Esophagus squamous epithelium (tissue), 5 donors: ENCODE measurements at regions not wholly inside any gene's neighbourhood (a gene's known extent, or its start where the extent isn't known, plus 50 kb on each side); places are given as distances from the start of the nearest gene placed in this dataset.

ENCODE experiments used
- DNase-seq: peaks from one replicate; lab custom pipeline; 2025; lab: John Stamatoyannopoulos, UW
- H3K27ac ChIP-seq, 4 donors: fragments of 200-600 bp; sonication (generic); one replicate each; pipeline ENCODE4 v1.5.1; 2016 to 2019; ENCODE audit warnings: mild to moderate bottlenecking in 1 of 4
- H3K27me3 ChIP-seq, 4 donors: fragments of 200-600 bp; sonication (generic); 1 replicate in 3 of 4; 2 replicates in 1 of 4; pipeline versions ENCODE4 v1.5.1 to v1.6.0; 2017 to 2021; ENCODE audit warnings: antibody characterized with exemption in 1 of 4
- H3K36me3 ChIP-seq, 3 donors: fragments of 200-600 bp; sonication (generic); one replicate each; pipeline ENCODE4 v1.5.1; 2016 to 2019
- H3K4me1 ChIP-seq, 3 donors: fragments of 200-600 bp; sonication (generic); one replicate each; pipeline ENCODE4 v1.5.1; 2017 to 2019
- H3K4me3 ChIP-seq, 4 donors: fragments of 200-600 bp; sonication (generic); 1 replicate in 3 of 4; 2 replicates in 1 of 4; pipeline ENCODE4 v1.5.1; 2016 to 2019; ENCODE audit warnings: mild to moderate bottlenecking in 2 of 4, moderate library complexity in 1 of 4
- H3K9me3 ChIP-seq, 3 donors: fragments of 200-600 bp; sonication (generic); one replicate each; pipeline ENCODE4 v1.5.1; 2016 to 2019
- POLR2A ChIP-seq, 4 donors: fragments of 450-650 bp; IDR thresholded peaks; one replicate each; pipeline ENCODE4 v1.6.1; 2017; ENCODE audit warnings: antibody characterized with exemption in 4 of 4, mild to moderate bottlenecking in 4 of 4, moderate library complexity in 3 of 4
- WGBS, 2 donors: methylation state at CpG; one replicate each; pipeline ENCODE4 v1.1.5; 2018; 5-methylcytosine and 5-hydroxymethylcytosine counted together
- intact Hi-C: fragments of 100-400 bp; cut with DNase I; formaldehyde crosslinking; loops from one replicate; pipeline ENCODE4 v1.15.0; 2022
- TF ChIP-seq, protein P1 (sequence below), 6 experiments: fragments of 450-650 bp in 4 of 6; fragments of 200-600 bp in 2 of 6; sonication (generic) in 2 of 6; IDR thresholded peaks; one replicate each; pipeline ENCODE4 v1.5.1; 2016 to 2019; ENCODE audit warnings: antibody characterized with exemption in 6 of 6, mild to moderate bottlenecking in 4 of 6, moderate library complexity in 4 of 6
- donor health status: DM: yes; HTN: yes; CAD: no.

DNA sequence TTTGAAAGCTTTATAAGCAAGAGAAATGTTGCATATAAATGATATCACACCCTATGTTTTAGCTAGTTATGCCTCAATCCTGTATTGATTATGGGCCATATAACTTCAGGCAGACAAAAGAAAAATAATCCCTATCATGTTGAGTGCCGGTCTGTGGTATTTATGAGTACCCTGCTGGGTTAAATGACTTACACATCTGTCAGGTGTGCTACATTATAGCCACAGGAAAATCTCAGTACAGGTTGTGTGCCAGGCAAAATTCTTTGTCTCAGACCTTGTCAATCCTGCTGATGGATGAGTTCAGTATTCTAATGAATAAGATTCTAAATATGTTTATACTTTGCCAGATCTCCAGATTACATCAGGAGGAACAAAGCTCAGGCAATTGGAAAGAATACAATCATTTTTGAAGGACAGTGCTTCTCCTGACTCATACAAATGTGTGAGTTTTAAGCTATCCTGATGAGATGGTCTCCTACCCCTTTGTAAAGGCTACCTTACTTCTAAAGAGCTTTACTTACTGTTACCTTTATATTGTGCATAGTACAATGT lies 109.8 kb upstream of the FOXG1 start:
- no peak overlapping the region for H3K27ac ChIP-seq
- H3K4me3 ChIP-seq = no peak overlapping the region
- WGBS, 2 donors = 40 to 50% methylated on average over 1 of the region's 1 CpG
- no peaks in the 10 kb centered on the region for H3K9me3 ChIP-seq
- no peak for DNase-seq
- peaks cover 0 to 7% (median 0%) of the 10 kb centered on the region in 3 donors for H3K4me1 ChIP-seq
- H3K36me3 ChIP-seq = no peaks in the 10 kb centered on the region
- intact Hi-C loops = no loop called here
- H3K27me3 ChIP-seq = no peaks in the 10 kb centered on the region
- TF ChIP-seq POLR2A (IDR thresholded peaks at IDR 0.05) = no peak
- TF ChIP-seq, protein P1, sequence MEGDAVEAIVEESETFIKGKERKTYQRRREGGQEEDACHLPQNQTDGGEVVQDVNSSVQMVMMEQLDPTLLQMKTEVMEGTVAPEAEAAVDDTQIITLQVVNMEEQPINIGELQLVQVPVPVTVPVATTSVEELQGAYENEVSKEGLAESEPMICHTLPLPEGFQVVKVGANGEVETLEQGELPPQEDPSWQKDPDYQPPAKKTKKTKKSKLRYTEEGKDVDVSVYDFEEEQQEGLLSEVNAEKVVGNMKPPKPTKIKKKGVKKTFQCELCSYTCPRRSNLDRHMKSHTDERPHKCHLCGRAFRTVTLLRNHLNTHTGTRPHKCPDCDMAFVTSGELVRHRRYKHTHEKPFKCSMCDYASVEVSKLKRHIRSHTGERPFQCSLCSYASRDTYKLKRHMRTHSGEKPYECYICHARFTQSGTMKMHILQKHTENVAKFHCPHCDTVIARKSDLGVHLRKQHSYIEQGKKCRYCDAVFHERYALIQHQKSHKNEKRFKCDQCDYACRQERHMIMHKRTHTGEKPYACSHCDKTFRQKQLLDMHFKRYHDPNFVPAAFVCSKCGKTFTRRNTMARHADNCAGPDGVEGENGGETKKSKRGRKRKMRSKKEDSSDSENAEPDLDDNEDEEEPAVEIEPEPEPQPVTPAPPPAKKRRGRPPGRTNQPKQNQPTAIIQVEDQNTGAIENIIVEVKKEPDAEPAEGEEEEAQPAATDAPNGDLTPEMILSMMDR (IDR thresholded peaks at IDR 0.05) = no peak

DNA sequence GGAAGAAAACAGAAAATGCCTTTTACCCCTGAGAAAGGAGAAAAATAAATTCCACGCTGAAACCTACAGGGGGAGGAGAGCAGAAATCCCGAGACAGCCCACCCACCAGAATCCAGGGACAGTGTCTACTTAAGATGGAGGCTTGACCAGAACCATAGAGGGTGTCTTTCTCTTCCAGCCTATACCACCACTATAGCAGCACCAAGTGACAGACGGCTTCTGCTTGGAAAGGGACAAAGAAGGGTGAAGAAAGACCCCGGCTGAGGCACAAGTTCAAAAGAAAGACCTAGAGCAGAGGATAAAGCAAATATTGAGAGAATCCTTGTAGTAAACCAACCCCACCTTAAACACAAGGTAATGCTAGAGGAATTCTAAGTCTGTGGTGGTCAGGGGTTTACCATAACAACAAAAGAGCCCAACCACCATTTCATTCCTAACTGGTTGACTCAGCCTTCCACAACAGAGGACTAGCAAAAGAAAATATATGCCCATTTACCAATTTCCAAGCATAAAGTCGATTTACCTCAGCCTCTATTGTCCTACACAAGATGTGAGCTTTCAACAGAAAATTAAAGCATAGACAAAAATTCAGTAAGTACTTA lies 105.3 kb upstream of the FOXG1 start:
- no peaks in the 10 kb centered on the region for H3K36me3 ChIP-seq
- DNase-seq = no peak
- no peak overlapping the region for H3K27ac ChIP-seq
- H3K4me1 ChIP-seq = no peaks in the 10 kb centered on the region
- 38 to 47% methylated on average over 5 of the region's 5 CpGs for WGBS, 2 donors
- H3K9me3 ChIP-seq = no peaks in the 10 kb centered on the region
- TF ChIP-seq, protein P1 (IDR thresholded peaks at IDR 0.05) = no peak
- no peak for TF ChIP-seq POLR2A (IDR thresholded peaks at IDR 0.05)
- no peaks in the 10 kb centered on the region for H3K27me3 ChIP-seq
- intact Hi-C loops = no loop called here
- no peak overlapping the region for H3K4me3 ChIP-seq

DNA sequence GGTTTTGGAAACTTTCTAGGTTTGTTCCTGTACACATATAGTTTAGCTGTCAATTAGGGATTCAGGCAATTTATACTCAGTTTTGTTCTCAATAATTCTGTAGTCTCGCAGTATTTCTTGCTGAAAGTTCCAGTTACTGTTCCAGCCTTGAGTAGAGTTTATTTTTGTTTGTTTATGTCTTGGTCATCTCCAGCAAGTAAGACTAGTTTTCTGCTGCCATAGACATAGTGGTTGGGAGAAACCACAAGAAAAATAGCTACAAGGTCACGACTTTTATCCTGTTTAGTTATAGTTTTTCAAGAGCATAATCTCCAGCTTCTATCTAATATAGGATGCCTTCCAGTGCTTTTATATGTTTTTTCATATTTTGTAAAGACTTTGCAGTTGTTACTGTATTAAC lies 99.6 kb upstream of the FOXG1 start:
- Histone ChIP-seq H3K27ac (no peak overlapping the region), H3K4me3 (no peak overlapping the region), H3K27me3 (no peaks in the 10 kb centered on the region), H3K36me3 (no peaks in the 10 kb centered on the region), H3K9me3 (no peaks in the 10 kb centered on the region), H3K4me1 (no peaks in the 10 kb centered on the region)
- WGBS, 2 donors = 63 to 80% methylated on average over 2 of the region's 2 CpGs
- DNase-seq = no peak
- TF ChIP-seq POLR2A (IDR thresholded peaks at IDR 0.05) = no peak
- TF ChIP-seq, protein P1 (IDR thresholded peaks at IDR 0.05) = no peak
- intact Hi-C loops = no loop called here

DNA sequence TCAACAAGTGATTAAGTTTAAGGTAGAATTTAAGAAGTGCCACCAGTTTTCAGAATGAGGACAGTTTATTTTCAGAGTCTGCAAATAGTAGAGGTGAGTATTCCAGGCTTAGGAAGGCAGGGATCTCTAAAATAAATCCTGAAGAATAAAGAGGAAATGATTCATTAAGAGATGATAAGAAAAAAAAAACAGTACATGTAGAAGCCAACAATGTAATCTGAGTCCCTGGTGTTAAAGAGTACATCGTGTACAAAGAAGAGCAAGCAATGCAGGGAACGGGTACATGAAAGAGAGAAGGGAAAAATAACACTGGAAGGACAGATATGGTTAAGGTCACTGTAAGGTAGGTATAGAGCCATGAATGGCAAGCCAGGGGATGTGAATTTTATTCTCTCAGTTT lies 95.2 kb upstream of the FOXG1 start:
- no peaks in the 10 kb centered on the region for H3K4me1 ChIP-seq
- TF ChIP-seq, protein P1 (IDR thresholded peaks at IDR 0.05) = no peak
- TF ChIP-seq POLR2A (IDR thresholded peaks at IDR 0.05) = no peak
- no peaks in the 10 kb centered on the region for H3K9me3 ChIP-seq
- H3K27ac ChIP-seq = no peak overlapping the region
- intact Hi-C loops = no loop called here
- H3K36me3 ChIP-seq = no peaks in the 10 kb centered on the region
- H3K4me3 ChIP-seq = no peak overlapping the region
- DNase-seq = no peak
- WGBS, 2 donors = 20 to 36% methylated on average over 2 of the region's 2 CpGs
- H3K27me3 ChIP-seq = no peaks in the 10 kb centered on the region

DNA sequence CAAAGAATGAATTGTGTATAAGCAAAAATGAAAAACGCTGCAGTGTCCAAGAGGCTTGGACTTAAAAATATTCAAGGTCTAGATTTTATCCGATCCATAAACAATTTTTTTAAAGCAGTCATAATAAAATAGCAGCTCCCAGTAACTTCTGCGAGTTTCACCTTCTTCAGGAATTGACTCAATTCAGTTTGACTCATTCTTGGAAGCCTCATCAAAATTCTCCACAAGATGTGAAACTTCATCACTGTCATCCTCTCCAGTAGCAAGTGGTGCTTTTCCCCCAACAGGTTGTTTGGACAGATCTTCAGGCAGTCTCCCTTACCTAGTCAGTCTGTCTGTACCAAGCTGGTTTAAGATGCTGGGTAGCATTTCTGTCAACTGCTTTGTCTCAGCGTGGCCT lies 93.5 kb upstream of the FOXG1 start:
- Histone ChIP-seq H3K4me3 (no peak overlapping the region), H3K4me1 (peaks cover 0 to 10% (median 0%) of the 10 kb centered on the region in 3 donors), H3K36me3 (no peaks in the 10 kb centered on the region), H3K9me3 (no peaks in the 10 kb centered on the region), H3K27ac (no peak overlapping the region), H3K27me3 (no peaks in the 10 kb centered on the region)
- WGBS, 2 donors = 64 to 74% methylated on average over 4 of the region's 4 CpGs
- intact Hi-C loops = no loop called here
- no peak for TF ChIP-seq POLR2A (IDR thresholded peaks at IDR 0.05)
- TF ChIP-seq, protein P1 (IDR thresholded peaks at IDR 0.05) = no peak
- DNase-seq = no peak
